K562 (cell line): ENCODE measurements at regions not wholly inside any gene's neighbourhood (a gene's known extent, or its start where the extent isn't known, plus 50 kb on each side); places are given as distances from the start of the nearest gene placed in this dataset.

ENCODE experiments used
- ATAC-seq: fragments of 200-7000 bp; cut with Tn5 transposase; 3 replicates; pipeline ENCODE4 v1.9.1; 2020; ENCODE audit warnings: moderate library complexity
- BruUV-seq: library from RNA; stranded (reverse); fragments of 400-500 nt; replicated peaks from 2 replicates; lab custom pipeline; 2021; lab: Mats Ljungman, UMichigan
- CTCF ChIA-PET: fragments of 300-600 bp; formaldehyde crosslinking; extraction: SDS; loops from one replicate; lab custom pipeline; 2021; ENCODE audit warnings: low intra/inter-chr PET ratio; lab: Yijun Ruan, JAX
- POLR2A ChIA-PET: fragments of 300-600, 350-650 bp; sonication (Branson Sonifier 250); formaldehyde crosslinking; extraction: SDS; loops from one replicate; lab custom pipeline; 2021; ENCODE audit warnings: antibody characterized with exemption, inconsistent platforms; lab: Yijun Ruan, JAX
- DNase-seq, 4 experiments: peaks; one replicate each; pipeline versions ENCODE4 v3.0.0 to v3.0.0-alpha.2; 2011 to 2018; ENCODE audit warnings: low spot score in 3 of 4, mixed read lengths in 3 of 4; ENCODE audit errors: extremely low read depth in 1 of 4
- FAIRE-seq: peaks from 2 replicates; lab custom pipeline; 2011; peaks lifted over from hg19 to GRCh38; lab: Jason Lieb, UNC
- H2AFZ ChIP-seq: 2 replicates; pipeline ENCODE4 v1.6.0; 2011; ENCODE audit warnings: low read depth, low read length, control low read depth, inconsistent platforms
- H3K27ac ChIP-seq: fragments of 200-600 bp; 3 replicates; pipeline ENCODE4 v1.8.0; 2011; ENCODE audit warnings: low read depth, mild to moderate bottlenecking, control low read depth, inconsistent platforms, low read length, moderate library complexity, mixed read lengths; ENCODE audit errors: extremely low read depth
- H3K27me3 ChIP-seq, 2 experiments: fragments of 300-600 bp in 1 of 2; 2 replicates in 1 of 2; 3 replicates in 1 of 2; pipeline versions ENCODE4 v1.6.0 to v1.8.0; 2011; ENCODE audit warnings: inconsistent platforms in 2 of 2, low read length in 2 of 2, mild to moderate bottlenecking in 1 of 2, mixed read lengths in 1 of 2, moderate library complexity in 1 of 2; ENCODE audit not compliant: control insufficient read depth in 2 of 2, insufficient read depth in 2 of 2
- H3K36me3 ChIP-seq: fragments of 300-600 bp; 3 replicates; pipeline ENCODE4 v1.8.0; 2011; ENCODE audit warnings: mild to moderate bottlenecking, low read length, inconsistent platforms; ENCODE audit not compliant: control insufficient read depth, insufficient read depth
- H3K4me1 ChIP-seq, 2 experiments: fragments of 200-600 bp in 1 of 2; replicated peaks in 1 of 2; 2 replicates in 1 of 2; 3 replicates in 1 of 2; pipeline versions ENCODE4 v1.5.1 to v1.8.0; 2011; ENCODE audit warnings: inconsistent platforms in 2 of 2, low read length in 2 of 2, mild to moderate bottlenecking in 1 of 2, mixed read lengths in 1 of 2, moderate library complexity in 1 of 2; ENCODE audit not compliant: control insufficient read depth in 2 of 2, insufficient read depth in 2 of 2
- H3K4me2 ChIP-seq: 2 replicates; pipeline ENCODE4 v1.6.1; 2011; ENCODE audit warnings: low read length, control low read depth, inconsistent platforms, mixed read lengths; ENCODE audit not compliant: insufficient read depth
- H3K4me3 ChIP-seq: fragments of 200-600 bp; sonication (generic), shearing (Covaris generic); 2 replicates; pipeline ENCODE4 v1.5.1; 2016; ENCODE audit warnings: control low read depth, inconsistent platforms
- H3K79me2 ChIP-seq: fragments of 200-600 bp; 3 replicates; pipeline ENCODE4 v1.8.0; 2011; ENCODE audit warnings: low read length, inconsistent platforms; ENCODE audit not compliant: control insufficient read depth, insufficient read depth
- H3K9ac ChIP-seq, 2 experiments: 2 replicates each; pipeline versions ENCODE4 v1.6.0 to v1.6.1; 2011; ENCODE audit warnings: low read depth in 2 of 2, low read length in 2 of 2, control low read depth in 1 of 2, inconsistent platforms in 1 of 2, mild to moderate bottlenecking in 1 of 2, mixed read lengths in 1 of 2; ENCODE audit not compliant: insufficient read depth in 1 of 2
- H3K9me1 ChIP-seq: one replicate; pipeline ENCODE4 v1.6.0; 2011; ENCODE audit warnings: inconsistent platforms, mild to moderate bottlenecking, low read length, moderate library complexity; ENCODE audit not compliant: control insufficient read depth, insufficient read depth
- H3K9me3 ChIP-seq: replicated peaks from 2 replicates; pipeline ENCODE4 v1.5.1; 2011; ENCODE audit warnings: low read depth, low read length, inconsistent platforms; ENCODE audit not compliant: control insufficient read depth, insufficient read depth
- H4K20me1 ChIP-seq: replicated peaks from 2 replicates; pipeline ENCODE4 v1.6.1; 2011; ENCODE audit warnings: low read length, inconsistent platforms, mixed read lengths; ENCODE audit not compliant: control insufficient read depth, insufficient read depth
- BRF1 ChIP-seq: IDR thresholded peaks from 3 replicates; pipeline ENCODE4 v1.6.1; 2011; ENCODE audit warnings: borderline replicate concordance, mild to moderate bottlenecking; ENCODE audit not compliant: insufficient read length; ENCODE audit errors: extremely low read depth
- EP300 ChIP-seq: IDR thresholded peaks from 2 replicates; pipeline ENCODE4 v1.6.1; 2012; ENCODE audit warnings: low read length, improper control_type of control experiment
- GTF2E2 ChIP-seq: fragments of 200-800 bp; sonication (Bioruptor generic); IDR thresholded peaks from 2 replicates; pipeline ENCODE4 v1.6.1; 2016; ENCODE audit warnings: missing genetic modification characterization, missing compliant biosample characterization
- MAZ ChIP-seq, 2 experiments: fragments of 450-650 bp in 1 of 2; sonication (generic) in 1 of 2; formaldehyde crosslinking; IDR thresholded peaks in 1 of 2; conservative IDR thresholded peaks in 1 of 2; 2 replicates each; pipeline versions ENCODE4 v1.4.0 to v1.5.0; 2020; ENCODE audit warnings: mild to moderate bottlenecking in 1 of 2, missing genetic modification reagents in 1 of 2
- NONO ChIP-seq, 2 experiments: fragments of 200-400 bp in 1 of 2; fragments of 450-650 bp in 1 of 2; formaldehyde crosslinking in 1 of 2; IDR thresholded peaks; 2 replicates each; pipeline ENCODE4 v1.6.1; 2017; ENCODE audit warnings: low read depth in 2 of 2, mild to moderate bottlenecking in 2 of 2, moderate library complexity in 2 of 2, low read length in 1 of 2
- PHTF2 ChIP-seq: fragments of 250-450 bp; sonication (Bioruptor Pico); IDR thresholded peaks from 2 replicates; pipeline ENCODE4 v1.5.0; 2021; ENCODE audit warnings: mild to moderate bottlenecking
- ZNF551 ChIP-seq: fragments of 250-450 bp; sonication (Bioruptor Pico); IDR thresholded peaks from 2 replicates; pipeline ENCODE4 v1.5.0; 2021; ENCODE audit warnings: mild to moderate bottlenecking, moderate library complexity
- WGBS: fragments of 100-300 bp; shearing (Covaris generic); methylation state at CpG from one replicate; pipeline ENCODE4 v1.1.6; 2016; ENCODE audit warnings: low coverage, mixed read lengths; ENCODE audit not compliant: insufficient coverage; ENCODE audit errors: missing lambda C conversion rate; 5-methylcytosine and 5-hydroxymethylcytosine counted together
- in situ Hi-C: fragments of 300-500 bp; cut with MboI; formaldehyde crosslinking; loops from 4 replicates; pipeline ENCODE4 v1.15.0; 2018; ENCODE audit warnings: inconsistent platforms, mixed read lengths
- intact Hi-C: fragments of 100-400 bp; cut with micrococcal nuclease; formaldehyde crosslinking; loops from 2 replicates; pipeline ENCODE4 v1.14.2; 2022
- TF ChIP-seq, protein P1 (sequence below): fragments of 200-800 bp; sonication (Bioruptor generic); IDR thresholded peaks from 2 replicates; pipeline ENCODE4 v1.6.1; 2016; ENCODE audit warnings: missing genetic modification characterization, missing compliant biosample characterization
- TF ChIP-seq, protein P2 (sequence below): fragments of 250-450 bp; sonication (Bioruptor Pico); IDR thresholded peaks from 2 replicates; pipeline ENCODE4 v1.4.0; 2020; ENCODE audit warnings: mild to moderate bottlenecking, moderate library complexity
- TF ChIP-seq, protein P3 (sequence below): sonication (generic); formaldehyde crosslinking; IDR thresholded peaks from 2 replicates; pipeline ENCODE4 v1.9.0; 2022; ENCODE audit warnings: mild to moderate bottlenecking, missing genetic modification reagents
- TF ChIP-seq, protein P4 (sequence below), 2 experiments: fragments of 250-450 bp in 1 of 2; fragments of 450-650 bp in 1 of 2; sonication (Bioruptor Pico) in 1 of 2; IDR thresholded peaks; 2 replicates each; pipeline versions ENCODE4 v1.6.1 to v1.8.0; 2016 to 2021; ENCODE audit warnings: mild to moderate bottlenecking in 2 of 2, moderate library complexity in 2 of 2, missing compliant biosample characterization in 1 of 2, missing genetic modification characterization in 1 of 2

DNA sequence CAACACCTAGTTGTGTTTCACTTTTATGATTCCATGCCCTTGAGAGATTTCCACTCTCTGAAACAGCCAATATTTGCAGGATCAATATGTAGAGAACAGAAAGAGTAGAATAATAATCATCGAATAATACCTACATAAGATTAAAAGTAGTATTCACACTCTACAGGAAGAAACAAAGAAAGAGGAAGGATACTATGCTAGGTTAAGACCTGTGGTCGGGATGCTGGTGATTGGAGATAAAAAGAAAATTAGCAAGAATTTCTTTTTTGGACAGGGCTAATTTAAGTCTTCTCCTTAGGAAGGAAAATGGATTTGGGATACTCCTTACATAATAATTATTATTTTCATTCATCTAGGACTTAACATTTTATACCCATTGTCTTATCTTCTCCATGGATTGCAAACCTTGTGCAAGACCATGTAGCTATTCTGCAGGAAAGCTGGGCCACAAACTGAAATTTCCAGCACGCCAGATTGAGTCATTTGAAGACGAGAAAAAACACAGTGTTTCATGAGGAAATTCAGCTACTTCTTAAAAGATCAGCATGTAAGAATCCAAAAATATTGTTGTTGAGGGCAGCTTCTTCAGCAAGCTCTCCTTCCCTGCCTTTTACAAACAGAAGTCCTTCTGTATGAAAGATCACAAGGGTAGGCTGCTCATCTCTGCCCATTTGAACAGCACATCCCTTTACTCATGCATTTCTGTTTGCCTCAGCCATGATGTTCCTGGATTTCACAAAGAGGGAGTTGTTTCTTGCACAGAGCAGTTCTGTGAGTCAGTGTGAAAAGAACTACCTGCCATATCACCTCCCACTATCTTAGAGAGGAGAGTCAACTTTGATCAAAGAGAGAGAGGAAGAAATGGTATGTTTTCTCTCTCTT is 90.7 kb downstream of the FAM76B start:
- Histone ChIP-seq H3K36me3 (no peaks in the 10 kb centered on the region), H4K20me1 (no peaks in the 10 kb centered on the region), H3K9ac (no peak overlapping the region), H3K27me3 (no peaks in the 10 kb centered on the region), H3K9me1 (no peaks in the 10 kb centered on the region), H3K4me1 (peaks cover 0 to 9% of the 10 kb centered on the region in 2 experiments; a peak in 3 of 5 replicates), H3K4me2 (no peak overlapping the region), H3K9me3 (no peaks in the 10 kb centered on the region), H2AFZ (peak overlapping the region; percentile 13; the same call in 1 of the 2 replicates), H3K4me3 (no peak overlapping the region), H3K79me2 (no peaks in the 10 kb centered on the region), H3K27ac (no peak overlapping the region)
- in situ Hi-C loops (no loop called here), intact Hi-C loops (no loop called here)
- BruUV-seq, result no TSS peak
- 30% methylated on average over 4 of the region's 4 CpGs for whole genome bisulfite sequencing
- CTCF ChIA-PET, result no interaction called here
- ATAC-seq (no peak; the same call in 2 of the 3 replicates), FAIRE-seq (no peak), DNase-seq (no peak)
- POLR2A ChIA-PET, result interaction anchor here (1.2 kb wide), 1 partner anchor 133 kb away, joined by 3 read pairs; no protein-coding TSS in a partner anchor
- TF ChIP-seq EP300 (no peak), GTF2E2 (tag) (no peak), NONO (IDR thresholded peaks at IDR 0.05; ENCODE audit: low read depth in 2 of 2, low read length in 1 of 2) (no peak), MAZ (CRISPR knock-in tag; conservative IDR thresholded peaks at IDR 0.05 in 1 of 2, IDR thresholded peaks at IDR 0.05 in 1 of 2) (no peak), PHTF2 (no peak), BRF1 (no peak), ZNF551 (CRISPR knock-in tag) (no peak)
- TF ChIP-seq, protein P1, sequence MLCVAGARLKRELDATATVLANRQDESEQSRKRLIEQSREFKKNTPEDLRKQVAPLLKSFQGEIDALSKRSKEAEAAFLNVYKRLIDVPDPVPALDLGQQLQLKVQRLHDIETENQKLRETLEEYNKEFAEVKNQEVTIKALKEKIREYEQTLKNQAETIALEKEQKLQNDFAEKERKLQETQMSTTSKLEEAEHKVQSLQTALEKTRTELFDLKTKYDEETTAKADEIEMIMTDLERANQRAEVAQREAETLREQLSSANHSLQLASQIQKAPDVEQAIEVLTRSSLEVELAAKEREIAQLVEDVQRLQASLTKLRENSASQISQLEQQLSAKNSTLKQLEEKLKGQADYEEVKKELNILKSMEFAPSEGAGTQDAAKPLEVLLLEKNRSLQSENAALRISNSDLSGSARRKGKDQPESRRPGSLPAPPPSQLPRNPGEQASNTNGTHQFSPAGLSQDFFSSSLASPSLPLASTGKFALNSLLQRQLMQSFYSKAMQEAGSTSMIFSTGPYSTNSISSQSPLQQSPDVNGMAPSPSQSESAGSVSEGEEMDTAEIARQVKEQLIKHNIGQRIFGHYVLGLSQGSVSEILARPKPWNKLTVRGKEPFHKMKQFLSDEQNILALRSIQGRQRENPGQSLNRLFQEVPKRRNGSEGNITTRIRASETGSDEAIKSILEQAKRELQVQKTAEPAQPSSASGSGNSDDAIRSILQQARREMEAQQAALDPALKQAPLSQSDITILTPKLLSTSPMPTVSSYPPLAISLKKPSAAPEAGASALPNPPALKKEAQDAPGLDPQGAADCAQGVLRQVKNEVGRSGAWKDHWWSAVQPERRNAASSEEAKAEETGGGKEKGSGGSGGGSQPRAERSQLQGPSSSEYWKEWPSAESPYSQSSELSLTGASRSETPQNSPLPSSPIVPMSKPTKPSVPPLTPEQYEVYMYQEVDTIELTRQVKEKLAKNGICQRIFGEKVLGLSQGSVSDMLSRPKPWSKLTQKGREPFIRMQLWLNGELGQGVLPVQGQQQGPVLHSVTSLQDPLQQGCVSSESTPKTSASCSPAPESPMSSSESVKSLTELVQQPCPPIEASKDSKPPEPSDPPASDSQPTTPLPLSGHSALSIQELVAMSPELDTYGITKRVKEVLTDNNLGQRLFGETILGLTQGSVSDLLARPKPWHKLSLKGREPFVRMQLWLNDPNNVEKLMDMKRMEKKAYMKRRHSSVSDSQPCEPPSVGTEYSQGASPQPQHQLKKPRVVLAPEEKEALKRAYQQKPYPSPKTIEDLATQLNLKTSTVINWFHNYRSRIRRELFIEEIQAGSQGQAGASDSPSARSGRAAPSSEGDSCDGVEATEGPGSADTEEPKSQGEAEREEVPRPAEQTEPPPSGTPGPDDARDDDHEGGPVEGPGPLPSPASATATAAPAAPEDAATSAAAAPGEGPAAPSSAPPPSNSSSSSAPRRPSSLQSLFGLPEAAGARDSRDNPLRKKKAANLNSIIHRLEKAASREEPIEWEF, result no peak
- TF ChIP-seq, protein P2, sequence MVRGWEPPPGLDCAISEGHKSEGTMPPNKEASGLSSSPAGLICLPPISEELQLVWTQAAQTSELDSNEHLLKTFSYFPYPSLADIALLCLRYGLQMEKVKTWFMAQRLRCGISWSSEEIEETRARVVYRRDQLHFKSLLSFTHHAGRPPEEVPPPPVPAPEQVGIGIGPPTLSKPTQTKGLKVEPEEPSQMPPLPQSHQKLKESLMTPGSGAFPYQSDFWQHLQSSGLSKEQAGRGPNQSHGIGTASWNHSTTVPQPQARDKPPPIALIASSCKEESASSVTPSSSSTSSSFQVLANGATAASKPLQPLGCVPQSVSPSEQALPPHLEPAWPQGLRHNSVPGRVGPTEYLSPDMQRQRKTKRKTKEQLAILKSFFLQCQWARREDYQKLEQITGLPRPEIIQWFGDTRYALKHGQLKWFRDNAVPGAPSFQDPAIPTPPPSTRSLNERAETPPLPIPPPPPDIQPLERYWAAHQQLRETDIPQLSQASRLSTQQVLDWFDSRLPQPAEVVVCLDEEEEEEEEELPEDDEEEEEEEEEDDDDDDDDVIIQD (CRISPR knock-in tag), result no peak
- TF ChIP-seq, protein P3, sequence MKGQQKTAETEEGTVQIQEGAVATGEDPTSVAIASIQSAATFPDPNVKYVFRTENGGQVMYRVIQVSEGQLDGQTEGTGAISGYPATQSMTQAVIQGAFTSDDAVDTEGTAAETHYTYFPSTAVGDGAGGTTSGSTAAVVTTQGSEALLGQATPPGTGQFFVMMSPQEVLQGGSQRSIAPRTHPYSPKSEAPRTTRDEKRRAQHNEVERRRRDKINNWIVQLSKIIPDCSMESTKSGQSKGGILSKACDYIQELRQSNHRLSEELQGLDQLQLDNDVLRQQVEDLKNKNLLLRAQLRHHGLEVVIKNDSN (CRISPR knock-in tag), result no peak
- TF ChIP-seq, protein P4, sequence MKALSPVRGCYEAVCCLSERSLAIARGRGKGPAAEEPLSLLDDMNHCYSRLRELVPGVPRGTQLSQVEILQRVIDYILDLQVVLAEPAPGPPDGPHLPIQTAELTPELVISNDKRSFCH (CRISPR knock-in tag; IDR thresholded peaks at IDR 0.05), result no peak
- TF ChIP-seq, protein P4 (tag; IDR thresholded peaks at IDR 0.05), result no peak
